ENCODE measurements at regions not wholly inside any gene's neighbourhood (a gene's known extent, or its start where the extent isn't known, plus 50 kb on each side); places are given as distances from the start of the nearest gene placed in this dataset.

GRCh38 chr3:40911264-40911663, 288.0 kb upstream of the CTNNB1 start:
- TF ChIP-seq TAF1 (IDR thresholded peaks at IDR 0.05; ENCODE audit: borderline replicate concordance, insufficient read depth, low read length) (no peak), SIN3A (IDR thresholded peaks at IDR 0.05; ENCODE audit: borderline replicate concordance, insufficient read depth, low read length) (no peak), POLR2AphosphoS5 (IDR thresholded peaks at IDR 0.05; ENCODE audit: low read depth, low read length) (no peak)

Measured in PFSK-1 (cell line).